Liver (tissue), 3 donors: ENCODE measurements at regions not wholly inside any gene's neighbourhood (a gene's known extent, or its start where the extent isn't known, plus 50 kb on each side); places are given as distances from the start of the nearest gene placed in this dataset.

Source experiments
- CTCF ChIP-seq: fragments of 150-350 bp; IDR thresholded peaks from 2 replicates; pipeline ENCODE4 v1.5.1; 2017; ENCODE audit warnings: improper control_type of control experiment, low read depth, low read length; ENCODE audit not compliant: missing input control
- EGR1 ChIP-seq, 2 donors: IDR thresholded peaks; 2 replicates each; pipeline ENCODE4 v1.6.1; 2016 to 2018; ENCODE audit warnings: antibody characterized with exemption in 2 of 2, low read depth in 2 of 2
- FOXA1 ChIP-seq: IDR thresholded peaks from 2 replicates; pipeline ENCODE4 v1.6.1; 2016; ENCODE audit warnings: antibody characterized with exemption
- GABPA ChIP-seq, 2 donors: IDR thresholded peaks in 1 of 2; conservative IDR thresholded peaks in 1 of 2; 2 replicates each; pipeline ENCODE4 v1.6.1; 2016; ENCODE audit warnings: antibody characterized with exemption in 2 of 2, mild to moderate bottlenecking in 1 of 2, moderate library complexity in 1 of 2
- RAD21 ChIP-seq, 2 donors: IDR thresholded peaks; 2 replicates each; pipeline ENCODE4 v1.6.1; 2016; ENCODE audit warnings: antibody characterized with exemption in 2 of 2, mild to moderate bottlenecking in 2 of 2
- REST ChIP-seq: IDR thresholded peaks from 2 replicates; pipeline ENCODE4 v1.6.1; 2016; ENCODE audit warnings: antibody characterized with exemption, mild to moderate bottlenecking
- RXRA ChIP-seq, 2 donors: IDR thresholded peaks; 2 replicates each; pipeline ENCODE4 v1.6.1; 2017 to 2018; ENCODE audit warnings: antibody characterized with exemption in 2 of 2, mild to moderate bottlenecking in 1 of 2
- TAF1 ChIP-seq: conservative IDR thresholded peaks from 2 replicates; pipeline ENCODE4 v1.6.1; 2016; ENCODE audit warnings: antibody characterized with exemption, mild to moderate bottlenecking
- ZBTB33 ChIP-seq: IDR thresholded peaks from 2 replicates; pipeline ENCODE4 v1.6.1; 2016; ENCODE audit warnings: antibody characterized with exemption
- donor health status: healthy.
- donor health status: healthy.

GRCh38 chr18:71437511-71437910 is 1106.6 kb downstream of the CBLN2 start:
- no peak for TF ChIP-seq RAD21 (IDR thresholded peaks at IDR 0.05)
- no peak for TF ChIP-seq CTCF
- TF ChIP-seq RXRA (IDR thresholded peaks at IDR 0.05) = no peak
- no peak for TF ChIP-seq EGR1 (IDR thresholded peaks at IDR 0.05; ENCODE audit: low read depth in 2 of 2)
- no peak for TF ChIP-seq FOXA1
- no peak for TF ChIP-seq TAF1
- no peak for TF ChIP-seq ZBTB33
- no peak for TF ChIP-seq REST
- no peak for TF ChIP-seq GABPA (IDR thresholded peaks at IDR 0.05 in 1 of 2, conservative IDR thresholded peaks at IDR 0.05 in 1 of 2)
